ENCODE measurements at regions not wholly inside any gene's neighbourhood (a gene's known extent, or its start where the extent isn't known, plus 50 kb on each side); places are given as distances from the start of the nearest gene placed in this dataset.

DNA sequence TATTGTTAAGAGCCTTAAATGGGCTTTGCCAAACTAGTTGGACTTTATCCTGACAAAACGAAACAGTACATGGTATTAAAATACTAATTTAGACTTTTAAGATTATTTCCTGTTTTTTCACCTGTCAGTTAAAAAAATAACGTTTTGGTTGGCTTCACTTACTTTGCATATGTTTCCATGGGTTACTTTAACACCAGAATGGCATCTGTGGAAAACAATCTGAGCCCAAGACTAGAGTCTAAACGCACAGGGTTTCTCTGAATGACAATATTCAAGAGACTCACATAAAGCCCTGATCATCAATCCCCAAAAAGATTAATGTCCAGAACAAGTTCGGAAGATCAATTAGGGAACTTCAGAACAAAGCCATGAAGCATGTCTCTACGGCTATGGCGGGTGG, 888.0 kb downstream of the EPHA4 start:
- TF ChIP-seq, protein P1, sequence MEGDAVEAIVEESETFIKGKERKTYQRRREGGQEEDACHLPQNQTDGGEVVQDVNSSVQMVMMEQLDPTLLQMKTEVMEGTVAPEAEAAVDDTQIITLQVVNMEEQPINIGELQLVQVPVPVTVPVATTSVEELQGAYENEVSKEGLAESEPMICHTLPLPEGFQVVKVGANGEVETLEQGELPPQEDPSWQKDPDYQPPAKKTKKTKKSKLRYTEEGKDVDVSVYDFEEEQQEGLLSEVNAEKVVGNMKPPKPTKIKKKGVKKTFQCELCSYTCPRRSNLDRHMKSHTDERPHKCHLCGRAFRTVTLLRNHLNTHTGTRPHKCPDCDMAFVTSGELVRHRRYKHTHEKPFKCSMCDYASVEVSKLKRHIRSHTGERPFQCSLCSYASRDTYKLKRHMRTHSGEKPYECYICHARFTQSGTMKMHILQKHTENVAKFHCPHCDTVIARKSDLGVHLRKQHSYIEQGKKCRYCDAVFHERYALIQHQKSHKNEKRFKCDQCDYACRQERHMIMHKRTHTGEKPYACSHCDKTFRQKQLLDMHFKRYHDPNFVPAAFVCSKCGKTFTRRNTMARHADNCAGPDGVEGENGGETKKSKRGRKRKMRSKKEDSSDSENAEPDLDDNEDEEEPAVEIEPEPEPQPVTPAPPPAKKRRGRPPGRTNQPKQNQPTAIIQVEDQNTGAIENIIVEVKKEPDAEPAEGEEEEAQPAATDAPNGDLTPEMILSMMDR (IDR thresholded peaks at IDR 0.05) = no peak
- TF ChIP-seq POLR2A (IDR thresholded peaks at IDR 0.05) = no peak
